ENCODE measurements at regions not wholly inside any gene's neighbourhood (a gene's known extent, or its start where the extent isn't known, plus 50 kb on each side); places are given as distances from the start of the nearest gene placed in this dataset.

DNA sequence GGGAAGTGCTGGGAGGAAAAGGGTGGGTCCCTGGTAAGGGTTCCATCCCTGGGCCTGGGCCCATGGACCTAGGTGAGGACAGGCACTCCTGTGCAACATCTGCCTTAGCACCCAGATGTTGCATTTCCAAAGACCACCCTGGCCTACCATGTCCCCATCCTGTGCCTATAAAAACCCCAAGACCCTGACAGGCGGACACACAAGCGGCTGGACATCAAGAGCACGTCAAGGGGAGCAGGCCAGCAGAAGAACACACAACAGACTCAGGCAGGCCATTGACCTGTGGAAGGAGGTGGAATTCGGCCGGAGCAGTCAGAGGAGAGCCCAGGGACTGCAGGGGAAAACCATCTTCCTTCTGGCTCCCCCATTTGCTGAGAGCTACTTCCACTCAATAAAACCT lies 937.8 kb upstream of the MANEA start:
- no peak overlapping the region for H2AFZ ChIP-seq (ENCODE audit: low read depth)
- no peaks in the 10 kb centered on the region for H3F3A ChIP-seq (replicated peaks; ENCODE audit: insufficient read depth)
- no peaks in the 10 kb centered on the region for H4K20me1 ChIP-seq (ENCODE audit: insufficient read depth)
- no peaks in the 10 kb centered on the region for H3K9me2 ChIP-seq
- no peak overlapping the region for H3K4me3 ChIP-seq (ENCODE audit: low read depth in 2 of 2, low read length in 1 of 2)
- ChIA-PET CTCF (no interaction called here), POLR2A (no interaction called here)
- no peak for DNase-seq
- H3K79me2 ChIP-seq (ENCODE audit: insufficient read depth): no peaks in the 10 kb centered on the region
- H3K9ac ChIP-seq: no peak overlapping the region
- no peaks in the 10 kb centered on the region for H3K9me3 ChIP-seq
- no peaks in the 10 kb centered on the region for H3K27me3 ChIP-seq (ENCODE audit: insufficient read depth)
- H3K27ac ChIP-seq (ENCODE audit: low read depth in 2 of 2, low read length in 1 of 2): no peak overlapping the region
- H3K36me3 ChIP-seq (replicated peaks in 1 of 2; ENCODE audit: control insufficient read depth in 1 of 2, insufficient read depth in 2 of 2, low read length in 1 of 2): no peaks in the 10 kb centered on the region
- no peaks in the 10 kb centered on the region for H3K4me1 ChIP-seq (ENCODE audit: control insufficient read depth in 1 of 2, insufficient read depth in 2 of 2, low read depth in 1 of 2, low read length in 1 of 2)
- 30% methylated on average over 4 of the region's 5 CpGs for WGBS (ENCODE audit: low lambda C conversion rate)
- TF ChIP-seq FOXJ3 (CRISPR knock-in tag; IDR thresholded peaks at IDR 0.05): no peak
- TF ChIP-seq SMC3 (IDR thresholded peaks at IDR 0.05; ENCODE audit: low read depth, low read length): no peak
- no peak for TF ChIP-seq IRF3 (IDR thresholded peaks at IDR 0.05; ENCODE audit: low read depth, low read length)
- TF ChIP-seq, protein P1, sequence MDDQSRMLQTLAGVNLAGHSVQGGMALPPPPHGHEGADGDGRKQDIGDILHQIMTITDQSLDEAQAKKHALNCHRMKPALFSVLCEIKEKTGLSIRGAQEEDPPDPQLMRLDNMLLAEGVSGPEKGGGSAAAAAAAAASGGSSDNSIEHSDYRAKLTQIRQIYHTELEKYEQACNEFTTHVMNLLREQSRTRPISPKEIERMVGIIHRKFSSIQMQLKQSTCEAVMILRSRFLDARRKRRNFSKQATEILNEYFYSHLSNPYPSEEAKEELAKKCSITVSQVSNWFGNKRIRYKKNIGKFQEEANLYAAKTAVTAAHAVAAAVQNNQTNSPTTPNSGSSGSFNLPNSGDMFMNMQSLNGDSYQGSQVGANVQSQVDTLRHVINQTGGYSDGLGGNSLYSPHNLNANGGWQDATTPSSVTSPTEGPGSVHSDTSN (IDR thresholded peaks at IDR 0.05): no peak
- no peak for TF ChIP-seq ZBTB33 (IDR thresholded peaks at IDR 0.05; ENCODE audit: borderline replicate concordance, low read depth)
- TF ChIP-seq EZH2phosphoT487 (IDR thresholded peaks at IDR 0.05; ENCODE audit: borderline replicate concordance, low read depth): no peak
- TF ChIP-seq, protein P2, sequence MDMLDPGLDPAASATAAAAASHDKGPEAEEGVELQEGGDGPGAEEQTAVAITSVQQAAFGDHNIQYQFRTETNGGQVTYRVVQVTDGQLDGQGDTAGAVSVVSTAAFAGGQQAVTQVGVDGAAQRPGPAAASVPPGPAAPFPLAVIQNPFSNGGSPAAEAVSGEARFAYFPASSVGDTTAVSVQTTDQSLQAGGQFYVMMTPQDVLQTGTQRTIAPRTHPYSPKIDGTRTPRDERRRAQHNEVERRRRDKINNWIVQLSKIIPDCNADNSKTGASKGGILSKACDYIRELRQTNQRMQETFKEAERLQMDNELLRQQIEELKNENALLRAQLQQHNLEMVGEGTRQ (IDR thresholded peaks at IDR 0.05; ENCODE audit: borderline replicate concordance, low read depth, low read length): no peak
- TF ChIP-seq SIN3A (IDR thresholded peaks at IDR 0.05; ENCODE audit: borderline replicate concordance, low read depth, low read length): no peak
- TF ChIP-seq TCF12 (IDR thresholded peaks at IDR 0.05): no peak
- TF ChIP-seq GABPA (IDR thresholded peaks at IDR 0.05; ENCODE audit: low read depth): no peak
- TF ChIP-seq NRF1 (IDR thresholded peaks at IDR 0.05; ENCODE audit: low read depth, low read length): no peak
- no peak for TF ChIP-seq RXRA (IDR thresholded peaks at IDR 0.05; ENCODE audit: borderline replicate concordance, low read depth)
- TF ChIP-seq YY1 (IDR thresholded peaks at IDR 0.05; ENCODE audit: low read depth): no peak
- no peak for TF ChIP-seq CTCF (IDR thresholded peaks at IDR 0.05)
- no peak overlapping the region for H3K4me2 ChIP-seq

All from SK-N-SH (cell line).